ENCODE measurements at regions not wholly inside any gene's neighbourhood (a gene's known extent, or its start where the extent isn't known, plus 50 kb on each side); places are given as distances from the start of the nearest gene placed in this dataset.

GRCh38 chr6:40074306-40075055, 140.2 kb upstream of the MOCS1 start:
- no peak for DNase-seq (ENCODE audit: low spot score)

- DNase-seq (ENCODE audit: low spot score): no peak
Measured at GRCh38 chr6:40066372-40066771, 132.1 kb upstream of the MOCS1 start.

- DNase-seq (ENCODE audit: low spot score): no peak
Measured at GRCh38 chr6:40056865-40057264, 122.6 kb upstream of the MOCS1 start.

- no peak for DNase-seq (ENCODE audit: low spot score)
Measured at GRCh38 chr6:40054602-40055001, 120.3 kb upstream of the MOCS1 start.

- no peak for DNase-seq (ENCODE audit: low spot score)
Measured at GRCh38 chr6:40054186-40054585, 119.9 kb upstream of the MOCS1 start.

- no peak for DNase-seq (ENCODE audit: low spot score)
Measured at GRCh38 chr6:40049128-40049527, 114.9 kb upstream of the MOCS1 start.

- DNase-seq (ENCODE audit: low spot score): no peak
Measured at GRCh38 chr6:40044196-40044595, 109.9 kb upstream of the MOCS1 start.

- no peak for DNase-seq (ENCODE audit: low spot score)
Measured at GRCh38 chr6:40042232-40042631, 108.0 kb upstream of the MOCS1 start.

- no peak for DNase-seq (ENCODE audit: low spot score)
Measured at GRCh38 chr6:40039042-40039441, 104.8 kb upstream of the MOCS1 start.

- peak; percentile 83 for DNase-seq (ENCODE audit: low spot score)
Measured at GRCh38 chr6:40038626-40039025, 104.4 kb upstream of the MOCS1 start.

- no peak for DNase-seq (ENCODE audit: low spot score)
Measured at GRCh38 chr6:40037271-40037670, 103.0 kb upstream of the MOCS1 start.

- no peak for DNase-seq (ENCODE audit: low spot score)
Measured at GRCh38 chr6:40036186-40036585, 101.9 kb upstream of the MOCS1 start.

GRCh38 chr6:40028449-40028848, 94.2 kb upstream of the MOCS1 start:
- no peak for DNase-seq (ENCODE audit: low spot score)

GRCh38 chr6:40022867-40023266, 88.6 kb upstream of the MOCS1 start:
- no peak for DNase-seq (ENCODE audit: low spot score)

- no peak for DNase-seq (ENCODE audit: low spot score)
Measured at GRCh38 chr6:40020166-40020565, 85.9 kb upstream of the MOCS1 start.

GRCh38 chr6:40015530-40015929, 81.3 kb upstream of the MOCS1 start:
- no peak for DNase-seq (ENCODE audit: low spot score)

- DNase-seq (ENCODE audit: low spot score): no peak
Measured at GRCh38 chr6:40011844-40012243, 77.6 kb upstream of the MOCS1 start.

GRCh38 chr6:40000964-40001515, 66.8 kb upstream of the MOCS1 start:
- DNase-seq (ENCODE audit: low spot score): no peak

- DNase-seq (ENCODE audit: low spot score): no peak
Measured at GRCh38 chr6:39999006-39999867, 65.0 kb upstream of the MOCS1 start.

- DNase-seq (ENCODE audit: low spot score): no peak
Measured at GRCh38 chr6:39998126-39998525, 63.9 kb upstream of the MOCS1 start.

GRCh38 chr6:39997101-39997635, 62.9 kb upstream of the MOCS1 start:
- no peak for DNase-seq (ENCODE audit: low spot score)

- DNase-seq (ENCODE audit: low spot score): no peak
Measured at GRCh38 chr6:39995633-39996032, 61.4 kb upstream of the MOCS1 start.
